GM12878 (cell line): ENCODE measurements at regions not wholly inside any gene's neighbourhood (a gene's known extent, or its start where the extent isn't known, plus 50 kb on each side); places are given as distances from the start of the nearest gene placed in this dataset.

Source experiments
- HDAC2 ChIP-seq: fragments of 200-600 bp; sonication (generic); IDR thresholded peaks from 2 replicates; pipeline ENCODE4 v1.6.1; 2017
- MYC ChIP-seq: IDR thresholded peaks from 2 replicates; pipeline ENCODE4 v1.6.1; 2011; ENCODE audit warnings: mild to moderate bottlenecking, low read length, moderate library complexity, inconsistent platforms; ENCODE audit not compliant: insufficient read depth, insufficient replicate concordance, insufficient read length, severe bottlenecking
- RFX5 ChIP-seq: IDR thresholded peaks from 2 replicates; pipeline ENCODE4 v1.6.1; 2011; ENCODE audit warnings: low read depth, low read length, improper control_type of control experiment
- SMC3 ChIP-seq: IDR thresholded peaks from 2 replicates; pipeline ENCODE4 v1.6.1; 2011; ENCODE audit warnings: low read length, improper control_type of control experiment, borderline replicate concordance
- TF ChIP-seq, protein P1 (sequence below): IDR thresholded peaks from 2 replicates; pipeline ENCODE4 v1.6.1; 2012; ENCODE audit warnings: mild to moderate bottlenecking, low read depth, low read length
- TF ChIP-seq, protein P2 (sequence below), 3 experiments: IDR thresholded peaks in 2 of 3; conservative IDR thresholded peaks in 1 of 3; 2 replicates each; pipeline ENCODE4 v1.5.1; 2011; ENCODE audit warnings: low read depth in 3 of 3, low read length in 3 of 3, mild to moderate bottlenecking in 3 of 3, control low read depth in 2 of 3, moderate library complexity in 2 of 3, inconsistent platforms in 1 of 3, mixed read lengths in 1 of 3; ENCODE audit not compliant: control insufficient read depth in 2 of 3, insufficient read depth in 1 of 3; ENCODE audit errors: extremely low read depth in 1 of 3
- TF ChIP-seq, protein P3 (sequence below): fragments of 450-650 bp; IDR thresholded peaks from 2 replicates; pipeline ENCODE4 v1.6.1; 2017; ENCODE audit warnings: mild to moderate bottlenecking, moderate library complexity
- TF ChIP-seq, protein P4 (sequence below): IDR thresholded peaks from 2 replicates; pipeline ENCODE4 v1.6.1; 2011; ENCODE audit warnings: low read depth, low read length, improper control_type of control experiment, borderline replicate concordance

DNA sequence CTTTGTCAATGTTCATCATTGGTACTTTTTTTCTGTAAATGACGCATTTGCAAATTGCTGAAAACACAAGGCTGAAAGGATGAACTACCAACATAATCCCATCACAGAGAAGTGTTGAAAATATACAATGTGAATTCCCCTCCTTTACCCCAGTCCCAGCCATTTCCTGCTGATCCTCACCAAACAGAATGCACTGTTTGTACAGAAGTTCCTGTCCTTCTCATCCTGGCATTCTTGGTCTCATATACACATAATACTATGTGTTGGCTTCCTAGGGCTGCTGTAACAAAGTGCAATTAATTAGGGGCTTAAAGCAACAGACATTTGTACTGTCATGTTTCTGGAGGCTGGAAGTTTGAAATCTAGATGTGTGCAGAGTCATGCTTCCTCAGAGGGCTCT lies 836.2 kb upstream of the MGAT4C start:
- TF ChIP-seq MYC (no peak), SMC3 (no peak), HDAC2 (no peak), RFX5 (no peak)
- TF ChIP-seq, protein P1, sequence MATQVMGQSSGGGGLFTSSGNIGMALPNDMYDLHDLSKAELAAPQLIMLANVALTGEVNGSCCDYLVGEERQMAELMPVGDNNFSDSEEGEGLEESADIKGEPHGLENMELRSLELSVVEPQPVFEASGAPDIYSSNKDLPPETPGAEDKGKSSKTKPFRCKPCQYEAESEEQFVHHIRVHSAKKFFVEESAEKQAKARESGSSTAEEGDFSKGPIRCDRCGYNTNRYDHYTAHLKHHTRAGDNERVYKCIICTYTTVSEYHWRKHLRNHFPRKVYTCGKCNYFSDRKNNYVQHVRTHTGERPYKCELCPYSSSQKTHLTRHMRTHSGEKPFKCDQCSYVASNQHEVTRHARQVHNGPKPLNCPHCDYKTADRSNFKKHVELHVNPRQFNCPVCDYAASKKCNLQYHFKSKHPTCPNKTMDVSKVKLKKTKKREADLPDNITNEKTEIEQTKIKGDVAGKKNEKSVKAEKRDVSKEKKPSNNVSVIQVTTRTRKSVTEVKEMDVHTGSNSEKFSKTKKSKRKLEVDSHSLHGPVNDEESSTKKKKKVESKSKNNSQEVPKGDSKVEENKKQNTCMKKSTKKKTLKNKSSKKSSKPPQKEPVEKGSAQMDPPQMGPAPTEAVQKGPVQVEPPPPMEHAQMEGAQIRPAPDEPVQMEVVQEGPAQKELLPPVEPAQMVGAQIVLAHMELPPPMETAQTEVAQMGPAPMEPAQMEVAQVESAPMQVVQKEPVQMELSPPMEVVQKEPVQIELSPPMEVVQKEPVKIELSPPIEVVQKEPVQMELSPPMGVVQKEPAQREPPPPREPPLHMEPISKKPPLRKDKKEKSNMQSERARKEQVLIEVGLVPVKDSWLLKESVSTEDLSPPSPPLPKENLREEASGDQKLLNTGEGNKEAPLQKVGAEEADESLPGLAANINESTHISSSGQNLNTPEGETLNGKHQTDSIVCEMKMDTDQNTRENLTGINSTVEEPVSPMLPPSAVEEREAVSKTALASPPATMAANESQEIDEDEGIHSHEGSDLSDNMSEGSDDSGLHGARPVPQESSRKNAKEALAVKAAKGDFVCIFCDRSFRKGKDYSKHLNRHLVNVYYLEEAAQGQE = no peak
- TF ChIP-seq, protein P2, sequence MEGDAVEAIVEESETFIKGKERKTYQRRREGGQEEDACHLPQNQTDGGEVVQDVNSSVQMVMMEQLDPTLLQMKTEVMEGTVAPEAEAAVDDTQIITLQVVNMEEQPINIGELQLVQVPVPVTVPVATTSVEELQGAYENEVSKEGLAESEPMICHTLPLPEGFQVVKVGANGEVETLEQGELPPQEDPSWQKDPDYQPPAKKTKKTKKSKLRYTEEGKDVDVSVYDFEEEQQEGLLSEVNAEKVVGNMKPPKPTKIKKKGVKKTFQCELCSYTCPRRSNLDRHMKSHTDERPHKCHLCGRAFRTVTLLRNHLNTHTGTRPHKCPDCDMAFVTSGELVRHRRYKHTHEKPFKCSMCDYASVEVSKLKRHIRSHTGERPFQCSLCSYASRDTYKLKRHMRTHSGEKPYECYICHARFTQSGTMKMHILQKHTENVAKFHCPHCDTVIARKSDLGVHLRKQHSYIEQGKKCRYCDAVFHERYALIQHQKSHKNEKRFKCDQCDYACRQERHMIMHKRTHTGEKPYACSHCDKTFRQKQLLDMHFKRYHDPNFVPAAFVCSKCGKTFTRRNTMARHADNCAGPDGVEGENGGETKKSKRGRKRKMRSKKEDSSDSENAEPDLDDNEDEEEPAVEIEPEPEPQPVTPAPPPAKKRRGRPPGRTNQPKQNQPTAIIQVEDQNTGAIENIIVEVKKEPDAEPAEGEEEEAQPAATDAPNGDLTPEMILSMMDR (IDR thresholded peaks at IDR 0.05 in 2 of 3, conservative IDR thresholded peaks at IDR 0.05 in 1 of 3; ENCODE audit: control insufficient read depth in 2 of 3, extremely low read depth in 1 of 3, insufficient read depth in 1 of 3, low read depth in 3 of 3, low read length in 3 of 3) = no peak
- TF ChIP-seq, protein P3, sequence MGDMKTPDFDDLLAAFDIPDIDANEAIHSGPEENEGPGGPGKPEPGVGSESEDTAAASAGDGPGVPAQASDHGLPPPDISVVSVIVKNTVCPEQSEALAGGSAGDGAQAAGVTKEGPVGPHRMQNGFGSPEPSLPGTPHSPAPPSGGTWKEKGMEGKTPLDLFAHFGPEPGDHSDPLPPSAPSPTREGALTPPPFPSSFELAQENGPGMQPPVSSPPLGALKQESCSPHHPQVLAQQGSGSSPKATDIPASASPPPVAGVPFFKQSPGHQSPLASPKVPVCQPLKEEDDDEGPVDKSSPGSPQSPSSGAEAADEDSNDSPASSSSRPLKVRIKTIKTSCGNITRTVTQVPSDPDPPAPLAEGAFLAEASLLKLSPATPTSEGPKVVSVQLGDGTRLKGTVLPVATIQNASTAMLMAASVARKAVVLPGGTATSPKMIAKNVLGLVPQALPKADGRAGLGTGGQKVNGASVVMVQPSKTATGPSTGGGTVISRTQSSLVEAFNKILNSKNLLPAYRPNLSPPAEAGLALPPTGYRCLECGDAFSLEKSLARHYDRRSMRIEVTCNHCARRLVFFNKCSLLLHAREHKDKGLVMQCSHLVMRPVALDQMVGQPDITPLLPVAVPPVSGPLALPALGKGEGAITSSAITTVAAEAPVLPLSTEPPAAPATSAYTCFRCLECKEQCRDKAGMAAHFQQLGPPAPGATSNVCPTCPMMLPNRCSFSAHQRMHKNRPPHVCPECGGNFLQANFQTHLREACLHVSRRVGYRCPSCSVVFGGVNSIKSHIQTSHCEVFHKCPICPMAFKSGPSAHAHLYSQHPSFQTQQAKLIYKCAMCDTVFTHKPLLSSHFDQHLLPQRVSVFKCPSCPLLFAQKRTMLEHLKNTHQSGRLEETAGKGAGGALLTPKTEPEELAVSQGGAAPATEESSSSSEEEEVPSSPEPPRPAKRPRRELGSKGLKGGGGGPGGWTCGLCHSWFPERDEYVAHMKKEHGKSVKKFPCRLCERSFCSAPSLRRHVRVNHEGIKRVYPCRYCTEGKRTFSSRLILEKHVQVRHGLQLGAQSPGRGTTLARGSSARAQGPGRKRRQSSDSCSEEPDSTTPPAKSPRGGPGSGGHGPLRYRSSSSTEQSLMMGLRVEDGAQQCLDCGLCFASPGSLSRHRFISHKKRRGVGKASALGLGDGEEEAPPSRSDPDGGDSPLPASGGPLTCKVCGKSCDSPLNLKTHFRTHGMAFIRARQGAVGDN = no peak
- TF ChIP-seq, protein P4, sequence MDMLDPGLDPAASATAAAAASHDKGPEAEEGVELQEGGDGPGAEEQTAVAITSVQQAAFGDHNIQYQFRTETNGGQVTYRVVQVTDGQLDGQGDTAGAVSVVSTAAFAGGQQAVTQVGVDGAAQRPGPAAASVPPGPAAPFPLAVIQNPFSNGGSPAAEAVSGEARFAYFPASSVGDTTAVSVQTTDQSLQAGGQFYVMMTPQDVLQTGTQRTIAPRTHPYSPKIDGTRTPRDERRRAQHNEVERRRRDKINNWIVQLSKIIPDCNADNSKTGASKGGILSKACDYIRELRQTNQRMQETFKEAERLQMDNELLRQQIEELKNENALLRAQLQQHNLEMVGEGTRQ = no peak
